ENCODE measurements at regions not wholly inside any gene's neighbourhood (a gene's known extent, or its start where the extent isn't known, plus 50 kb on each side); places are given as distances from the start of the nearest gene placed in this dataset.

DNA sequence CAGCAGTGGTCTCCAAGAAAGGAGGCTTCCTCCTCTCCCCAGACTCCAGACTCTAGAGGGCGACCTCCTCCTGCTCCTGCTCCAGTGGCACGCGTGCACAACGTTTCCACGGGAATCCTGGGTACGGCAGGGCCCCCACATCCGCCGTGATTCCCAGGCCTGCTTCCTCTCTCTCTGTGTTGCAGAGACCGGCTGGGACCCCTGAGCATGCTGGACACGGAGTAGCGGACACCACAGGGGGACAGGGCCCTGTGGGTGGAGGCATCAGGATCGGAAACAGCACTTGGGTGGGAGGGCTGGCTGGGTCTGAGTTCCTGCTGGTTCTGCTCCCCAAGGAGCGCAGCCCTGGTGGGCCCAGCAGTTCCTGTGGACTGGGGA, 75.9 kb upstream of the SLC35G4 start:
- DNase-seq (ENCODE audit: low spot score) = no peak
- Histone ChIP-seq H3K27ac (no peak overlapping the region), H3K4me3 (no peak overlapping the region)
- TF ChIP-seq, protein P1, sequence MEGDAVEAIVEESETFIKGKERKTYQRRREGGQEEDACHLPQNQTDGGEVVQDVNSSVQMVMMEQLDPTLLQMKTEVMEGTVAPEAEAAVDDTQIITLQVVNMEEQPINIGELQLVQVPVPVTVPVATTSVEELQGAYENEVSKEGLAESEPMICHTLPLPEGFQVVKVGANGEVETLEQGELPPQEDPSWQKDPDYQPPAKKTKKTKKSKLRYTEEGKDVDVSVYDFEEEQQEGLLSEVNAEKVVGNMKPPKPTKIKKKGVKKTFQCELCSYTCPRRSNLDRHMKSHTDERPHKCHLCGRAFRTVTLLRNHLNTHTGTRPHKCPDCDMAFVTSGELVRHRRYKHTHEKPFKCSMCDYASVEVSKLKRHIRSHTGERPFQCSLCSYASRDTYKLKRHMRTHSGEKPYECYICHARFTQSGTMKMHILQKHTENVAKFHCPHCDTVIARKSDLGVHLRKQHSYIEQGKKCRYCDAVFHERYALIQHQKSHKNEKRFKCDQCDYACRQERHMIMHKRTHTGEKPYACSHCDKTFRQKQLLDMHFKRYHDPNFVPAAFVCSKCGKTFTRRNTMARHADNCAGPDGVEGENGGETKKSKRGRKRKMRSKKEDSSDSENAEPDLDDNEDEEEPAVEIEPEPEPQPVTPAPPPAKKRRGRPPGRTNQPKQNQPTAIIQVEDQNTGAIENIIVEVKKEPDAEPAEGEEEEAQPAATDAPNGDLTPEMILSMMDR (IDR thresholded peaks at IDR 0.05) = no peak

DNA sequence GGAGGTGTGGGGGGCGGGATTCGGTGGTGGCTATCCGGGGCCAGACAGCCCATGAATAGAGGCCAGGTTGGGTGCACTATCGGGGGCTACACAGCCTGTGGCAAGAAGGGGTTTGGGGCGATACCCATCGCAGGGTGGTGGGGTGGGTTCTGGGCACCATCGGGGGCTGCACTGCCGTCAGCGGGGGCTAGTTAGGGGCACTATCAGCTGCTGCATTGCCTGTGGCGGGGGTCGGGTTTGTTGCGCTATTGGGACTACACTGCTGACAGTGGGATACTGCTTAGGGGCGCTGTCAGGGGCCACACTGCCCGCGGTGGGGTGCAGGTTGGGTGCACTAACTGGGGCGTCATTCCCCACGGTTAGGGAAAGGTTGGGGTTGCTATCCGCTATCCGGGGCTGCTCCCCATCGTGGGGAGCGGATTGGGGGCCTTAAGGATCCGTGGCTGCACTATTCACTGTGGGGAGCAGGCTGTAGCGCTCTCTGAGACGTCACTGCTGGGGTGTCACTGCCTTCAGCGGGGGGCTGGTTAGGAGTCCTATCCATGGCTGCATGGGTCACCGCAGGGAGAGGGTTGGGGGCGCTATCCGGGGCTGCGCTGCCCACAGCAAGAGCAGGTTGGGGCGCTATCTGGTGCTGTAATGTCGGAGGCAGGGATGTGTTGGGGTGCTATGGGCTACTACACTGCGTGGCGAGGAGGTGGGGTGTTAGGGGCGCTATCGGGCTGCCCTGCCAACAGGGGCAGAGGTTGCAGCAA, 76.5 kb upstream of the SLC35G4 start:
- TF ChIP-seq, protein P1 (IDR thresholded peaks at IDR 0.05) = no peak
- Histone ChIP-seq H3K4me3 (no peak overlapping the region), H3K27ac (no peak overlapping the region)
- DNase-seq (ENCODE audit: low spot score) = no peak

GRCh38 chr18:11529081-11529480, 80.3 kb upstream of the SLC35G4 start:
- H3K27ac ChIP-seq = no peak overlapping the region
- H3K4me3 ChIP-seq = no peak overlapping the region
- no peak for DNase-seq (ENCODE audit: low spot score)
- TF ChIP-seq, protein P1 (IDR thresholded peaks at IDR 0.05) = no peak

- no peak overlapping the region for H3K4me3 ChIP-seq
- no peak overlapping the region for H3K27ac ChIP-seq
- TF ChIP-seq, protein P1 (IDR thresholded peaks at IDR 0.05) = no peak
- no peak for DNase-seq (ENCODE audit: low spot score)
Observed at GRCh38 chr18:11526675-11527074, 82.7 kb upstream of the SLC35G4 start.

- no peak overlapping the region for H3K27ac ChIP-seq
- TF ChIP-seq, protein P1 (IDR thresholded peaks at IDR 0.05) = no peak
- DNase-seq (ENCODE audit: low spot score) = no peak
- H3K4me3 ChIP-seq = no peak overlapping the region
Observed at GRCh38 chr18:11523804-11524203, 85.6 kb upstream of the SLC35G4 start.

GRCh38 chr18:11522992-11523391, 86.4 kb upstream of the SLC35G4 start:
- TF ChIP-seq, protein P1 (IDR thresholded peaks at IDR 0.05) = no peak
- Histone ChIP-seq H3K4me3 (no peak overlapping the region), H3K27ac (no peak overlapping the region)
- no peak for DNase-seq (ENCODE audit: low spot score)

- TF ChIP-seq, protein P1 (IDR thresholded peaks at IDR 0.05) = no peak
Observed at GRCh38 chr18:11521853-11522252, 87.5 kb upstream of the SLC35G4 start.

More at GRCh38 chr18:11521853-11522252, 87.5 kb upstream of the SLC35G4 start:
- Histone ChIP-seq H3K4me3 (no peak overlapping the region), H3K27ac (no peak overlapping the region)
- no peak for DNase-seq (ENCODE audit: low spot score)

Measured in coronary artery (tissue), 2 donors.